ENCODE measurements at regions not wholly inside any gene's neighbourhood (a gene's known extent, or its start where the extent isn't known, plus 50 kb on each side); places are given as distances from the start of the nearest gene placed in this dataset.

DNA sequence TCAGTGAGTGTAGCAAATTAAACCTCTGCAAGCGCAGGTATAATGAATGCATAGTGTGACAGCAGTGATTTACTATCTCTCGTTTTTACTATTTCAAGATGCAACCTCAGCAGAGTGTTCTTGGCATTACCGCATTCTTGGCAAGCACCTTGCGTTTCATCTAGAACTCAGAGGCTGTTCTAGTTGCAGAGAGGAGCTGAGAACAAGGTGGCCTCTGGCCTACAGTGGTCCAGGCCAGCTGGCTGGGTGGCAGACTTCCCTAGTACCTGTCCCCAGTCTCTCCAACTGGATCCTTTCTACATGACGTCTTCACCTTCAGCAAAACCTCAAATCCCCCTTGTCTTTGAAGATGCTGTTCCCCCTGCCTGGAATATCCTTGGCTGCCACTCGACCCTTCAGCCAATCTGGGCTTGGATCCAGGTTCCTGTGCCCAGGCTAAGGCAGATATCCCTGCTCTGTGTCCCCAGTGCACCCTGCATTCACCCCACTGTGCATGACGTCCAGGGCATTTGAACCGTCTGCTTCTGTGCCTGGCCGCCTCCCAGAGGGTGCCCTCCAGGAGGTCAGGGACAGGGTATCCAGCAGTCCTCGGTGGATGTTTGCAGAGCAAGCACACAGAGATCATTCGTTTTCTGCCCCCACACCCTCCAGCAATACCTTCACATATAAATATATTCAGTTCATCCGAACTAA, 120.4 kb upstream of the CPEB4 start:
- TF ChIP-seq ZNF225 (CRISPR knock-in tag; IDR thresholded peaks at IDR 0.05): no peak
- TF ChIP-seq, protein P1, sequence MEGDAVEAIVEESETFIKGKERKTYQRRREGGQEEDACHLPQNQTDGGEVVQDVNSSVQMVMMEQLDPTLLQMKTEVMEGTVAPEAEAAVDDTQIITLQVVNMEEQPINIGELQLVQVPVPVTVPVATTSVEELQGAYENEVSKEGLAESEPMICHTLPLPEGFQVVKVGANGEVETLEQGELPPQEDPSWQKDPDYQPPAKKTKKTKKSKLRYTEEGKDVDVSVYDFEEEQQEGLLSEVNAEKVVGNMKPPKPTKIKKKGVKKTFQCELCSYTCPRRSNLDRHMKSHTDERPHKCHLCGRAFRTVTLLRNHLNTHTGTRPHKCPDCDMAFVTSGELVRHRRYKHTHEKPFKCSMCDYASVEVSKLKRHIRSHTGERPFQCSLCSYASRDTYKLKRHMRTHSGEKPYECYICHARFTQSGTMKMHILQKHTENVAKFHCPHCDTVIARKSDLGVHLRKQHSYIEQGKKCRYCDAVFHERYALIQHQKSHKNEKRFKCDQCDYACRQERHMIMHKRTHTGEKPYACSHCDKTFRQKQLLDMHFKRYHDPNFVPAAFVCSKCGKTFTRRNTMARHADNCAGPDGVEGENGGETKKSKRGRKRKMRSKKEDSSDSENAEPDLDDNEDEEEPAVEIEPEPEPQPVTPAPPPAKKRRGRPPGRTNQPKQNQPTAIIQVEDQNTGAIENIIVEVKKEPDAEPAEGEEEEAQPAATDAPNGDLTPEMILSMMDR (CRISPR knock-in tag; IDR thresholded peaks at IDR 0.05): no peak
- TF ChIP-seq TARDBP (CRISPR knock-in tag; IDR thresholded peaks at IDR 0.05): no peak
- TF ChIP-seq, protein P2, sequence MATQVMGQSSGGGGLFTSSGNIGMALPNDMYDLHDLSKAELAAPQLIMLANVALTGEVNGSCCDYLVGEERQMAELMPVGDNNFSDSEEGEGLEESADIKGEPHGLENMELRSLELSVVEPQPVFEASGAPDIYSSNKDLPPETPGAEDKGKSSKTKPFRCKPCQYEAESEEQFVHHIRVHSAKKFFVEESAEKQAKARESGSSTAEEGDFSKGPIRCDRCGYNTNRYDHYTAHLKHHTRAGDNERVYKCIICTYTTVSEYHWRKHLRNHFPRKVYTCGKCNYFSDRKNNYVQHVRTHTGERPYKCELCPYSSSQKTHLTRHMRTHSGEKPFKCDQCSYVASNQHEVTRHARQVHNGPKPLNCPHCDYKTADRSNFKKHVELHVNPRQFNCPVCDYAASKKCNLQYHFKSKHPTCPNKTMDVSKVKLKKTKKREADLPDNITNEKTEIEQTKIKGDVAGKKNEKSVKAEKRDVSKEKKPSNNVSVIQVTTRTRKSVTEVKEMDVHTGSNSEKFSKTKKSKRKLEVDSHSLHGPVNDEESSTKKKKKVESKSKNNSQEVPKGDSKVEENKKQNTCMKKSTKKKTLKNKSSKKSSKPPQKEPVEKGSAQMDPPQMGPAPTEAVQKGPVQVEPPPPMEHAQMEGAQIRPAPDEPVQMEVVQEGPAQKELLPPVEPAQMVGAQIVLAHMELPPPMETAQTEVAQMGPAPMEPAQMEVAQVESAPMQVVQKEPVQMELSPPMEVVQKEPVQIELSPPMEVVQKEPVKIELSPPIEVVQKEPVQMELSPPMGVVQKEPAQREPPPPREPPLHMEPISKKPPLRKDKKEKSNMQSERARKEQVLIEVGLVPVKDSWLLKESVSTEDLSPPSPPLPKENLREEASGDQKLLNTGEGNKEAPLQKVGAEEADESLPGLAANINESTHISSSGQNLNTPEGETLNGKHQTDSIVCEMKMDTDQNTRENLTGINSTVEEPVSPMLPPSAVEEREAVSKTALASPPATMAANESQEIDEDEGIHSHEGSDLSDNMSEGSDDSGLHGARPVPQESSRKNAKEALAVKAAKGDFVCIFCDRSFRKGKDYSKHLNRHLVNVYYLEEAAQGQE (IDR thresholded peaks at IDR 0.05; ENCODE audit: borderline replicate concordance in 1 of 2, low read depth in 1 of 2, low read length in 2 of 2): no peak
- TF ChIP-seq CREM (IDR thresholded peaks at IDR 0.05): no peak; the same call in 1 of the 2 replicates
- no peak for TF ChIP-seq CREM (CRISPR knock-in tag; IDR thresholded peaks at IDR 0.05)
- TF ChIP-seq KLF13 (CRISPR knock-in tag; IDR thresholded peaks at IDR 0.05): no peak

All from HepG2 (cell line).